CD14-positive monocyte (primary cell): ENCODE measurements at regions not wholly inside any gene's neighbourhood (a gene's known extent, or its start where the extent isn't known, plus 50 kb on each side); places are given as distances from the start of the nearest gene placed in this dataset.

ENCODE experiments used
- DNase-seq, 3 donors: peaks; one replicate each; pipeline ENCODE4 v3.0.0-alpha.2; 2011 to 2022
- H2AFZ ChIP-seq: 2 replicates; pipeline ENCODE4 v1.6.0; 2012; ENCODE audit warnings: mild to moderate bottlenecking, low read depth, low read length, inconsistent platforms; ENCODE audit not compliant: insufficient read depth, poor library complexity, severe bottlenecking
- H3K27ac ChIP-seq, 2 donors: 1 replicate in 1 of 2; 2 replicates in 1 of 2; pipeline ENCODE4 v1.5.1; 2012 to 2013; ENCODE audit warnings: low read length in 2 of 2, control low read depth in 1 of 2, inconsistent platforms in 1 of 2, low read depth in 1 of 2, mild to moderate bottlenecking in 1 of 2
- H3K27me3 ChIP-seq, 2 donors: one replicate each; pipeline versions ENCODE4 v1.6.0 to v1.6.1; 2011 to 2013; ENCODE audit warnings: low read length in 2 of 2; ENCODE audit not compliant: control insufficient read depth in 2 of 2, insufficient read depth in 2 of 2
- H3K36me3 ChIP-seq, 2 donors: replicated peaks in 1 of 2; 1 replicate in 1 of 2; 2 replicates in 1 of 2; pipeline versions ENCODE4 v1.5.1 to v1.6.1; 2012 to 2013; ENCODE audit warnings: low read length in 2 of 2, control low read depth in 1 of 2, inconsistent platforms in 1 of 2, mild to moderate bottlenecking in 1 of 2; ENCODE audit not compliant: insufficient read depth in 2 of 2, control insufficient read depth in 1 of 2
- H3K4me1 ChIP-seq, 2 donors: 1 replicate in 1 of 2; 2 replicates in 1 of 2; pipeline versions ENCODE4 v1.5.1 to v1.6.1; 2012 to 2013; ENCODE audit warnings: low read length in 2 of 2, control low read depth in 1 of 2, inconsistent platforms in 1 of 2, mild to moderate bottlenecking in 1 of 2, moderate library complexity in 1 of 2; ENCODE audit not compliant: insufficient read depth in 2 of 2, control insufficient read depth in 1 of 2
- H3K4me2 ChIP-seq: replicated peaks from 2 replicates; pipeline ENCODE3; 2012; ENCODE audit warnings: low read length, moderate library complexity, mild to moderate bottlenecking; ENCODE audit not compliant: poor library complexity, severe bottlenecking; ENCODE audit errors: extremely low read depth
- H3K4me3 ChIP-seq, 3 experiments: fragments of 200-600 bp in 1 of 3; sonication (generic) in 1 of 3; replicated peaks in 1 of 3; 1 replicate in 2 of 3; 2 replicates in 1 of 3; pipeline ENCODE4 v1.5.1; 2011 to 2013; ENCODE audit warnings: low read length in 3 of 3, mild to moderate bottlenecking in 3 of 3, control low read depth in 2 of 3, low read depth in 2 of 3, inconsistent platforms in 1 of 3, moderate library complexity in 1 of 3
- H3K79me2 ChIP-seq: 2 replicates; pipeline ENCODE4 v1.6.0; 2012; ENCODE audit warnings: mild to moderate bottlenecking, control low read depth, inconsistent platforms, low read length, moderate library complexity; ENCODE audit not compliant: insufficient read depth
- H3K9ac ChIP-seq: 2 replicates; pipeline ENCODE4 v1.6.0; 2017; ENCODE audit warnings: low read length, mild to moderate bottlenecking; ENCODE audit not compliant: insufficient read depth, poor library complexity, severe bottlenecking
- H3K9me3 ChIP-seq, 2 donors: replicated peaks in 1 of 2; 1 replicate in 1 of 2; 2 replicates in 1 of 2; pipeline versions ENCODE4 v1.5.1 to v1.6.1; 2012 to 2013; ENCODE audit warnings: low read length in 2 of 2, control low read depth in 1 of 2; ENCODE audit not compliant: control insufficient read depth in 1 of 2, insufficient read depth in 1 of 2
- H4K20me1 ChIP-seq: 2 replicates; pipeline ENCODE4 v1.6.0; 2012; ENCODE audit warnings: mild to moderate bottlenecking, low read length, control low read depth, moderate library complexity; ENCODE audit not compliant: insufficient read depth
- H3K27ac Mint-ChIP-seq, 7 donors: one replicate each; pipeline ENCODE4 v1.8.0; 2020; ENCODE audit warnings: mild to moderate bottlenecking in 7 of 7, mixed read lengths in 7 of 7, moderate library complexity in 6 of 7, inconsistent platforms in 2 of 7
- H3K27me3 Mint-ChIP-seq, 3 donors: one replicate each; pipeline ENCODE4 v1.8.0; 2021 to 2022; ENCODE audit warnings: low read depth in 3 of 3, mild to moderate bottlenecking in 3 of 3, mixed read lengths in 3 of 3, moderate library complexity in 3 of 3, inconsistent platforms in 1 of 3
- H3K36me3 Mint-ChIP-seq, 2 donors: one replicate each; pipeline ENCODE4 v1.8.0; 2020; ENCODE audit warnings: mixed read lengths in 2 of 2, inconsistent platforms in 1 of 2, mild to moderate bottlenecking in 1 of 2
- H3K4me1 Mint-ChIP-seq: one replicate; pipeline ENCODE4 v1.8.0; 2020; ENCODE audit warnings: mild to moderate bottlenecking, mixed read lengths
- H3K4me3 Mint-ChIP-seq, 2 donors: one replicate each; pipeline ENCODE4 v1.8.0; 2020; ENCODE audit warnings: mild to moderate bottlenecking in 2 of 2, mixed read lengths in 2 of 2, moderate library complexity in 1 of 2
- H3K9me3 Mint-ChIP-seq, 7 donors: one replicate each; pipeline ENCODE4 v1.8.0; 2020 to 2022; ENCODE audit warnings: mixed read lengths in 7 of 7, mild to moderate bottlenecking in 6 of 7, moderate library complexity in 6 of 7, inconsistent platforms in 2 of 7
- WGBS: methylation state at CpG from one replicate; pipeline ENCODE4 v1.1.5; 2013; ENCODE audit warnings: missing lambda C conversion rate; ENCODE audit not compliant: insufficient coverage; 5-methylcytosine and 5-hydroxymethylcytosine counted together
- intact Hi-C, 2 donors: fragments of 100-400 bp; cut with micrococcal nuclease; formaldehyde crosslinking; loops; one replicate each; pipeline versions ENCODE4 v1.15.0 to v1.15.1; 2023
- TF ChIP-seq, protein P1 (sequence below): fragments of 200-600 bp; IDR thresholded peaks from one replicate; pipeline ENCODE4 v1.8.0; 2022; ENCODE audit warnings: antibody characterized with exemption, mild to moderate bottlenecking

DNA sequence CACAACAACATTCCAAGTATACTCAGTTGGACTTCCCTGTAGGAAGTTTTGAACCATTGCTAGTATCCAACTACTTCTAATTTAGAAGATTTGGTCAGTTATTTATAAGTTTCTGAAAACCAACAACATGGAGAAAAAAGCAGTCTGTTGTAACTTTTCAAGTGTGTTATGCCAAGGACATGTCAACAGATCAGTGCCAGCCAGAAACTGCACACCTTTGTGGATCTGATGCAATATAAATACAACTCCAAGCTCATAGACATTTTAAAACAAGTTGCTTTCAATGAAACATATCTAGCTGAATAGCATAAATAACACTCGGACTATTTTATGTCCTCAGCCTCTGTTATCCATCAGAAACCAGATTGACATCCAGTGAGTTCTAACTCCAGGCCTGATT lies 58.3 kb upstream of the CARMIL1 start:
- no peak overlapping the region for H3K4me2 ChIP-seq
- no peak overlapping the region for H3K27ac ChIP-seq
- DNase-seq = no peak
- Mint-ChIP-seq H3K27me3 (peaks cover 0 to 2% (median 2%) of the 10 kb centered on the region in 3 donors), H3K27ac (no peak overlapping the region), H3K4me3 (no peak overlapping the region), H3K36me3 (no peaks in the 10 kb centered on the region), H3K9me3 (no peaks in the 10 kb centered on the region), H3K4me1 (peaks cover 29% of the 10 kb centered on the region)
- WGBS = no CpG with 5 or more reads among the region's 1 CpG
- no peaks in the 10 kb centered on the region for H4K20me1 ChIP-seq
- no peaks in the 10 kb centered on the region for H3K36me3 ChIP-seq
- H2AFZ ChIP-seq = no peak overlapping the region
- H3K9ac ChIP-seq = no peak overlapping the region
- TF ChIP-seq, protein P1, sequence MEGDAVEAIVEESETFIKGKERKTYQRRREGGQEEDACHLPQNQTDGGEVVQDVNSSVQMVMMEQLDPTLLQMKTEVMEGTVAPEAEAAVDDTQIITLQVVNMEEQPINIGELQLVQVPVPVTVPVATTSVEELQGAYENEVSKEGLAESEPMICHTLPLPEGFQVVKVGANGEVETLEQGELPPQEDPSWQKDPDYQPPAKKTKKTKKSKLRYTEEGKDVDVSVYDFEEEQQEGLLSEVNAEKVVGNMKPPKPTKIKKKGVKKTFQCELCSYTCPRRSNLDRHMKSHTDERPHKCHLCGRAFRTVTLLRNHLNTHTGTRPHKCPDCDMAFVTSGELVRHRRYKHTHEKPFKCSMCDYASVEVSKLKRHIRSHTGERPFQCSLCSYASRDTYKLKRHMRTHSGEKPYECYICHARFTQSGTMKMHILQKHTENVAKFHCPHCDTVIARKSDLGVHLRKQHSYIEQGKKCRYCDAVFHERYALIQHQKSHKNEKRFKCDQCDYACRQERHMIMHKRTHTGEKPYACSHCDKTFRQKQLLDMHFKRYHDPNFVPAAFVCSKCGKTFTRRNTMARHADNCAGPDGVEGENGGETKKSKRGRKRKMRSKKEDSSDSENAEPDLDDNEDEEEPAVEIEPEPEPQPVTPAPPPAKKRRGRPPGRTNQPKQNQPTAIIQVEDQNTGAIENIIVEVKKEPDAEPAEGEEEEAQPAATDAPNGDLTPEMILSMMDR = no peak
- intact Hi-C loops = loop anchor here (5.0 kb wide), 1 partner anchor 336 kb away; no protein-coding TSS in a partner anchor
- no peak overlapping the region for H3K4me3 ChIP-seq
- no peaks in the 10 kb centered on the region for H3K9me3 ChIP-seq
- no peaks in the 10 kb centered on the region for H3K79me2 ChIP-seq
- peaks cover 8 to 12% of the 10 kb centered on the region in 2 donors for H3K4me1 ChIP-seq
- no peaks in the 10 kb centered on the region for H3K27me3 ChIP-seq

DNA sequence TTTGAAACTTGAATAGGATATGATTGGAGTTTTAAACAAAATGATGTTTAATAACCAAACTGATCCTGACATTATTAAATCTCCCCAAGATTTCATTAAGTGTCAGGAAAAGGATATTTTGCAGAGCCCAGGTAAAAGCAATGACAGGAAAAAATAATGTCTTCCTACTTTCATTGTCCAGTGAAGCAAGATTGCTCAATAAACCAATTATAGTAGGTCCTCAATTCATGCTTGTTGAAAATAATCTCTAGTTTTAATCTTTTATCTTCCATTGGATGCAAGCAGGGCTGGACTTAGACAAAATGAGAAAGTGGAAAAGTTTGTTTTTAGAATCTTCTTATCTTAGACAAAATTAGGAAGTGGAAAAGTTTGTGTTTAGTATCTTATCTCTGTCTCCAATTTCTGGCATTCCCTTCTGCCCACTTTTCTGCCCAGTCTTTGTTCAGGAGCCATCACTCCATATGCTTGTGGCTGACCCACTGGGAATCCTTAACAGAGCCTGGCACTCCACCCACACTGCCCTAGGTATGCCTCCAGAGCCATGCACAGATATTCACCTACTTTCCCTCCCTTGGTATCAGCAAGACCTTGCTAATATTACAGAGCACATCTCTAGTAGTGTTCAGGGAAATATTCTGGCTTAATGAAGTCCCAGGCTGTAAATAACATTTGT lies 57.0 kb upstream of the CARMIL1 start:
- Histone ChIP-seq H3K4me1 (peaks cover 8 to 12% of the 10 kb centered on the region in 2 donors), H3K27ac (no peak overlapping the region), H3K9ac (no peak overlapping the region), H2AFZ (no peak overlapping the region), H3K4me3 (no peak overlapping the region), H4K20me1 (no peaks in the 10 kb centered on the region), H3K27me3 (no peaks in the 10 kb centered on the region), H3K9me3 (no peaks in the 10 kb centered on the region), H3K79me2 (no peaks in the 10 kb centered on the region), H3K4me2 (no peak overlapping the region), H3K36me3 (no peaks in the 10 kb centered on the region)
- TF ChIP-seq, protein P1 = no peak
- peaks cover 29% of the 10 kb centered on the region for H3K4me1 Mint-ChIP-seq
- H3K27me3 Mint-ChIP-seq = peaks cover 0 to 2% (median 2%) of the 10 kb centered on the region in 3 donors
- DNase-seq = no peak
- intact Hi-C loops = loop anchor here (5.0 kb wide), 1 partner anchor 335 kb away; no protein-coding TSS in a partner anchor
- no peak overlapping the region for H3K4me3 Mint-ChIP-seq
- H3K27ac Mint-ChIP-seq = no peak overlapping the region
- no peaks in the 10 kb centered on the region for H3K36me3 Mint-ChIP-seq
- H3K9me3 Mint-ChIP-seq = no peaks in the 10 kb centered on the region
